IPS-18c (cell line): ENCODE measurements at regions not wholly inside any gene's neighbourhood (a gene's known extent, or its start where the extent isn't known, plus 50 kb on each side); places are given as distances from the start of the nearest gene placed in this dataset.

Experiments used
- H3K4me3 ChIP-seq: 2 replicates; pipeline ENCODE4 v1.7.0; 2013; ENCODE audit warnings: low read depth, mild to moderate bottlenecking, low read length, moderate library complexity; ENCODE audit not compliant: insufficient read depth
- H3K9me3 ChIP-seq: one replicate; pipeline ENCODE4 v1.6.1; 2013; ENCODE audit warnings: mild to moderate bottlenecking, low read length, moderate library complexity; ENCODE audit not compliant: control insufficient read depth, insufficient read depth

- no peak overlapping the region for H3K4me3 ChIP-seq
- H3K9me3 ChIP-seq: no peaks in the 10 kb centered on the region
Measured at GRCh38 chr5:21173036-21173435, 1185.0 kb upstream of the CDH18 start.

GRCh38 chr5:21171038-21171437, 1183.0 kb upstream of the CDH18 start:
- Histone ChIP-seq H3K9me3 (no peaks in the 10 kb centered on the region), H3K4me3 (no peak overlapping the region)

GRCh38 chr5:21168557-21168956, 1180.6 kb upstream of the CDH18 start:
- H3K4me3 ChIP-seq: no peak overlapping the region

GRCh38 chr5:21165344-21165743, 1177.3 kb upstream of the CDH18 start:
- H3K9me3 ChIP-seq: no peaks in the 10 kb centered on the region

More at GRCh38 chr5:21168557-21168956, 1180.6 kb upstream of the CDH18 start:
- no peaks in the 10 kb centered on the region for H3K9me3 ChIP-seq

GRCh38 chr5:21164425-21164824, 1176.4 kb upstream of the CDH18 start:
- H3K9me3 ChIP-seq: no peaks in the 10 kb centered on the region
- H3K4me3 ChIP-seq: no peak overlapping the region

More at GRCh38 chr5:21165344-21165743, 1177.3 kb upstream of the CDH18 start:
- H3K4me3 ChIP-seq: no peak overlapping the region

GRCh38 chr5:21159510-21160059, 1171.6 kb upstream of the CDH18 start:
- H3K9me3 ChIP-seq: no peaks in the 10 kb centered on the region
- H3K4me3 ChIP-seq: no peak overlapping the region

GRCh38 chr5:21154526-21154925, 1166.5 kb upstream of the CDH18 start:
- H3K4me3 ChIP-seq: no peak overlapping the region
- H3K9me3 ChIP-seq: peaks cover 2% of the 10 kb centered on the region

- Histone ChIP-seq H3K4me3 (no peak overlapping the region), H3K9me3 (peaks cover 2% of the 10 kb centered on the region)
Measured at GRCh38 chr5:21152611-21153010, 1164.6 kb upstream of the CDH18 start.

- Histone ChIP-seq H3K4me3 (no peak overlapping the region), H3K9me3 (no peaks in the 10 kb centered on the region)
Measured at GRCh38 chr5:21145376-21145775, 1157.4 kb upstream of the CDH18 start.

- H3K4me3 ChIP-seq: no peak overlapping the region
- no peaks in the 10 kb centered on the region for H3K9me3 ChIP-seq
Measured at GRCh38 chr5:21143686-21144085, 1155.7 kb upstream of the CDH18 start.

GRCh38 chr5:21142791-21143190, 1154.8 kb upstream of the CDH18 start:
- Histone ChIP-seq H3K4me3 (no peak overlapping the region), H3K9me3 (no peaks in the 10 kb centered on the region)

GRCh38 chr5:21140987-21141386, 1153.0 kb upstream of the CDH18 start:
- Histone ChIP-seq H3K4me3 (no peak overlapping the region), H3K9me3 (no peaks in the 10 kb centered on the region)

GRCh38 chr5:21126236-21126635, 1138.2 kb upstream of the CDH18 start:
- peaks cover 4% of the 10 kb centered on the region for H3K9me3 ChIP-seq
- no peak overlapping the region for H3K4me3 ChIP-seq

GRCh38 chr5:21125238-21125983, 1137.4 kb upstream of the CDH18 start:
- Histone ChIP-seq H3K9me3 (peaks cover 4% of the 10 kb centered on the region), H3K4me3 (no peak overlapping the region)

- peaks cover 2% of the 10 kb centered on the region for H3K9me3 ChIP-seq
- H3K4me3 ChIP-seq: no peak overlapping the region
Measured at GRCh38 chr5:21121213-21121612, 1133.2 kb upstream of the CDH18 start.

GRCh38 chr5:21097661-21098060, 1109.7 kb upstream of the CDH18 start:
- H3K9me3 ChIP-seq: no peaks in the 10 kb centered on the region
- no peak overlapping the region for H3K4me3 ChIP-seq

- Histone ChIP-seq H3K9me3 (no peaks in the 10 kb centered on the region), H3K4me3 (no peak overlapping the region)
Measured at GRCh38 chr5:21094619-21095018, 1106.6 kb upstream of the CDH18 start.

GRCh38 chr5:21087766-21088165, 1099.8 kb upstream of the CDH18 start:
- no peaks in the 10 kb centered on the region for H3K9me3 ChIP-seq
- no peak overlapping the region for H3K4me3 ChIP-seq

GRCh38 chr5:21085791-21086190, 1097.8 kb upstream of the CDH18 start:
- no peak overlapping the region for H3K4me3 ChIP-seq

More at GRCh38 chr5:21085791-21086190, 1097.8 kb upstream of the CDH18 start:
- H3K9me3 ChIP-seq: no peaks in the 10 kb centered on the region
